ENCODE measurements at regions not wholly inside any gene's neighbourhood (a gene's known extent, or its start where the extent isn't known, plus 50 kb on each side); places are given as distances from the start of the nearest gene placed in this dataset.

- Histone ChIP-seq H3K9me3 (no peaks in the 10 kb centered on the region), H3K36me3 (no peaks in the 10 kb centered on the region), H3K4me1 (no peaks in the 10 kb centered on the region), H3K27me3 (no peaks in the 10 kb centered on the region), H3K27ac (no peak overlapping the region), H3K4me3 (no peak overlapping the region)
- no peak for TF ChIP-seq CTCF (IDR thresholded peaks at IDR 0.05)
- intact Hi-C loops (cut with DNase I) = no loop called here
- no peak for DNase-seq
- ATAC-seq = no peak
Measured at GRCh38 chr9:31467075-31467474, 917.4 kb upstream of the ACO1 start.

- ATAC-seq = no peak
Measured at GRCh38 chr9:31470051-31470450, 914.4 kb upstream of the ACO1 start.

GRCh38 chr9:31471010-31471409 is 913.4 kb upstream of the ACO1 start:
- Histone ChIP-seq H3K36me3 (no peaks in the 10 kb centered on the region), H3K4me3 (no peak overlapping the region), H3K4me1 (no peaks in the 10 kb centered on the region), H3K27me3 (no peaks in the 10 kb centered on the region), H3K27ac (no peak overlapping the region), H3K9me3 (no peaks in the 10 kb centered on the region)
- no peak for ATAC-seq
- DNase-seq = no peak
- no peak for TF ChIP-seq CTCF (IDR thresholded peaks at IDR 0.05)
- intact Hi-C loops (cut with DNase I) = no loop called here

More at GRCh38 chr9:31470051-31470450, 914.4 kb upstream of the ACO1 start:
- H3K4me1 ChIP-seq = no peaks in the 10 kb centered on the region
- TF ChIP-seq CTCF (IDR thresholded peaks at IDR 0.05) = no peak
- DNase-seq = no peak
- intact Hi-C loops (cut with DNase I) = no loop called here
- no peak overlapping the region for H3K27ac ChIP-seq
- no peak overlapping the region for H3K4me3 ChIP-seq
- no peaks in the 10 kb centered on the region for H3K9me3 ChIP-seq
- no peaks in the 10 kb centered on the region for H3K27me3 ChIP-seq
- no peaks in the 10 kb centered on the region for H3K36me3 ChIP-seq

- Histone ChIP-seq H3K36me3 (no peaks in the 10 kb centered on the region), H3K4me1 (no peaks in the 10 kb centered on the region), H3K9me3 (no peaks in the 10 kb centered on the region), H3K27ac (no peak overlapping the region), H3K4me3 (no peak overlapping the region), H3K27me3 (no peaks in the 10 kb centered on the region)
- intact Hi-C loops (cut with DNase I) = no loop called here
- DNase-seq = no peak
- ATAC-seq = peak; percentile 17
- no peak for TF ChIP-seq CTCF (IDR thresholded peaks at IDR 0.05)
Measured at GRCh38 chr9:31486630-31487029, 897.8 kb upstream of the ACO1 start.

- DNase-seq (no peak), ATAC-seq (no peak)
- no peak overlapping the region for H3K27ac ChIP-seq
- TF ChIP-seq CTCF (IDR thresholded peaks at IDR 0.05) = no peak
- H3K4me3 ChIP-seq = no peak overlapping the region
- H3K36me3 ChIP-seq = no peaks in the 10 kb centered on the region
- intact Hi-C loops (cut with DNase I) = no loop called here
- no peaks in the 10 kb centered on the region for H3K4me1 ChIP-seq
- H3K27me3 ChIP-seq = no peaks in the 10 kb centered on the region
- H3K9me3 ChIP-seq = no peaks in the 10 kb centered on the region
Measured at GRCh38 chr9:31490551-31491106, 893.8 kb upstream of the ACO1 start.

- Histone ChIP-seq H3K9me3 (no peaks in the 10 kb centered on the region), H3K36me3 (no peaks in the 10 kb centered on the region), H3K4me3 (no peak overlapping the region), H3K27ac (no peak overlapping the region), H3K27me3 (no peaks in the 10 kb centered on the region), H3K4me1 (no peaks in the 10 kb centered on the region)
- no peak for TF ChIP-seq CTCF (IDR thresholded peaks at IDR 0.05)
- intact Hi-C loops (cut with DNase I) = no loop called here
- DNase-seq (no peak), ATAC-seq (no peak)
Measured at GRCh38 chr9:31492229-31492628, 892.2 kb upstream of the ACO1 start.
